ENCODE measurements at regions not wholly inside any gene's neighbourhood (a gene's known extent, or its start where the extent isn't known, plus 50 kb on each side); places are given as distances from the start of the nearest gene placed in this dataset.

- TF ChIP-seq CTCF (conservative IDR thresholded peaks at IDR 0.05) (no peak), ZFX (IDR thresholded peaks at IDR 0.05) (no peak)
These were observed 368.0 kb upstream of the DLGAP1 start for GRCh38 chr18:4823091-4823490.

Measured in C4-2B (cell line).